RWPE2 (cell line): ENCODE measurements at regions not wholly inside any gene's neighbourhood (a gene's known extent, or its start where the extent isn't known, plus 50 kb on each side); places are given as distances from the start of the nearest gene placed in this dataset.
"Not testable (repeated sequence)": the region's sequence is repeated elsewhere in the genome, so short reads cannot be mapped to it uniquely, and the experiment has no call there.

ENCODE experiments used
- ATAC-seq: fragments of 200-7000 bp; cut with Tn5 transposase; 3 replicates; pipeline ENCODE4 v1.9.1; 2021; ENCODE audit warnings: low read depth
- DNase-seq: peaks from one replicate; pipeline ENCODE4 v3.0.0-alpha.2; 2020; ENCODE audit warnings: low spot score
- H3K27ac ChIP-seq: fragments of 450-650 bp; 2 replicates; pipeline ENCODE4 v1.5.1; 2017; ENCODE audit warnings: mild to moderate bottlenecking; ENCODE audit not compliant: poor library complexity, severe bottlenecking
- H3K27me3 ChIP-seq: fragments of 250-450 bp; sonication (Bioruptor Pico); 2 replicates; pipeline ENCODE4 v1.5.1; 2021; ENCODE audit warnings: mild to moderate bottlenecking, moderate library complexity; ENCODE audit not compliant: insufficient read depth, poor library complexity, severe bottlenecking
- H3K36me3 ChIP-seq: fragments of 250-450 bp; sonication (Bioruptor Pico); 2 replicates; pipeline ENCODE4 v1.5.1; 2020; ENCODE audit warnings: low read depth, mild to moderate bottlenecking, moderate library complexity
- H3K4me1 ChIP-seq: fragments of 250-450 bp; sonication (Bioruptor Pico); 2 replicates; pipeline ENCODE4 v1.5.1; 2021; ENCODE audit warnings: mild to moderate bottlenecking, moderate library complexity; ENCODE audit not compliant: insufficient read depth, poor library complexity, severe bottlenecking
- H3K4me3 ChIP-seq: fragments of 250-450 bp; sonication (Bioruptor Pico); 2 replicates; pipeline ENCODE4 v1.5.1; 2021; ENCODE audit warnings: mild to moderate bottlenecking, moderate library complexity; ENCODE audit not compliant: severe bottlenecking
- H3K9me3 ChIP-seq: fragments of 250-450 bp; sonication (Bioruptor Pico); 2 replicates; pipeline ENCODE4 v1.5.1; 2021; ENCODE audit warnings: mild to moderate bottlenecking, moderate library complexity; ENCODE audit not compliant: severe bottlenecking
- TF ChIP-seq, protein P1 (sequence below): fragments of 450-650 bp; IDR thresholded peaks from one replicate; pipeline ENCODE4 v1.5.1; 2017; ENCODE audit warnings: mild to moderate bottlenecking, moderate library complexity; ENCODE audit not compliant: poor library complexity, severe bottlenecking

DNA sequence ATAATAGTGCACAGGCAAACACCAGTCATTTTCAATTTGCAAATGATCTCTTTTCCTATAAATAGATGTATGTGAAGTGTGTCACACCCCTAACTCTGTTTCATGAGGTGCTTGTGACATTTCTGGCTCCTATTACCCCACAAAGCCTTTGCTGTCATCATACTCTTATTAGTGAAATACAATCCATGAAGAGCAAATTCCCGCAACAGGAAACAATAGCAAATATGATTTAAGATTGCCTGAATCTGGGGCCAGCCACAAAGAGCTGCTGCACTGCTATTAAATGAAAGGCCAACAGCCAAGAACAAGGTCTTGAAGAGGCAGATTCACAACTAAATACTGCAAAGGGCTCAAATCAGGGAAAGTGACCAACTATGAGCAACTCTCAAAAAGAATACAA is 96.3 kb upstream of the CAV2 start:
- no peaks in the 10 kb centered on the region for H3K27me3 ChIP-seq
- TF ChIP-seq, protein P1, sequence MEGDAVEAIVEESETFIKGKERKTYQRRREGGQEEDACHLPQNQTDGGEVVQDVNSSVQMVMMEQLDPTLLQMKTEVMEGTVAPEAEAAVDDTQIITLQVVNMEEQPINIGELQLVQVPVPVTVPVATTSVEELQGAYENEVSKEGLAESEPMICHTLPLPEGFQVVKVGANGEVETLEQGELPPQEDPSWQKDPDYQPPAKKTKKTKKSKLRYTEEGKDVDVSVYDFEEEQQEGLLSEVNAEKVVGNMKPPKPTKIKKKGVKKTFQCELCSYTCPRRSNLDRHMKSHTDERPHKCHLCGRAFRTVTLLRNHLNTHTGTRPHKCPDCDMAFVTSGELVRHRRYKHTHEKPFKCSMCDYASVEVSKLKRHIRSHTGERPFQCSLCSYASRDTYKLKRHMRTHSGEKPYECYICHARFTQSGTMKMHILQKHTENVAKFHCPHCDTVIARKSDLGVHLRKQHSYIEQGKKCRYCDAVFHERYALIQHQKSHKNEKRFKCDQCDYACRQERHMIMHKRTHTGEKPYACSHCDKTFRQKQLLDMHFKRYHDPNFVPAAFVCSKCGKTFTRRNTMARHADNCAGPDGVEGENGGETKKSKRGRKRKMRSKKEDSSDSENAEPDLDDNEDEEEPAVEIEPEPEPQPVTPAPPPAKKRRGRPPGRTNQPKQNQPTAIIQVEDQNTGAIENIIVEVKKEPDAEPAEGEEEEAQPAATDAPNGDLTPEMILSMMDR = no peak
- peaks cover 38% of the 10 kb centered on the region for H3K4me1 ChIP-seq
- peak overlapping the region; percentile 15 for H3K27ac ChIP-seq
- H3K9me3 ChIP-seq = no peaks in the 10 kb centered on the region
- no peak for ATAC-seq
- DNase-seq = no peak
- no peaks in the 10 kb centered on the region for H3K36me3 ChIP-seq
- H3K4me3 ChIP-seq = no peak overlapping the region

DNA sequence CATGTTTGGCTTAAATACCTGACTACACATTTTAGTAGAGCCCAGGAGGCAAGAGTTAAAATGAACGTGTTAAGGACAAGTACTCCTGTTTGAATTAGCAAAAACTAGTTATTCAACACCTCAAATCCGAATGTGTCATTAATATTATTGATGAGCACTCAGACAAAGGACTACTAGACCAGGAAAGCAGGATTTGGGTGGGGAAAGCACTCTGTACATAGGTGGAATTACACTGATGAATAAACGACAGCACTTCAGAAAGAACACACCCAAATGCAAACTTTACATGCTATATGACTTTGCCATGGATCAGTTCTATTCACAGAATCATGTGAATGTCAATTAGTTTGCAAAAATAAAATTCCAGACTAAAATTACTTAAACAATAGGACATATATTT is 95.1 kb upstream of the CAV2 start:
- no peak overlapping the region for H3K27ac ChIP-seq
- H3K27me3 ChIP-seq = no peaks in the 10 kb centered on the region
- no peak overlapping the region for H3K4me3 ChIP-seq
- H3K9me3 ChIP-seq = no peaks in the 10 kb centered on the region
- H3K36me3 ChIP-seq = no peaks in the 10 kb centered on the region
- TF ChIP-seq, protein P1 = no peak
- no peak for ATAC-seq
- no peak for DNase-seq
- H3K4me1 ChIP-seq = peaks cover 44% of the 10 kb centered on the region

DNA sequence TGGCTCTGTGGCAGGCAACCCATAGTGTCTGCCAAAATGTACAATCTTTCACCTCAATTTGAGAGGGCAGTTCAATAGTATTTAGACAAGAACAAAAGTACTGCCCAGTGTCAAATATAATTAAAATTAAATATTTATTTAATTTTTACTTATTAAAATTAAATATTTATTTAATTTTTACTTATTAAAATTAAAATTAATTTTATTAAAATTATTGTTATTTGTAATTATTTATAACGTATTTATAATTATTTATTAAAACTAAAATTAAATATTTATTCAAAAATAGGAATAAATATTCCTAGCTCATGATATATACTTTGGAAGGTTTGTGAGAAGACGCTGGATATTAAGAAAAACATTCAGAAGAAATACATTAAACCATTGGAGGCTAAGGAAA is 93.7 kb upstream of the CAV2 start:
- TF ChIP-seq, protein P1 = no peak
- ATAC-seq (no peak), DNase-seq (no peak)
- Histone ChIP-seq H3K36me3 (no peaks in the 10 kb centered on the region), H3K4me3 (no peak overlapping the region), H3K4me1 (peaks cover 30% of the 10 kb centered on the region), H3K27me3 (no peaks in the 10 kb centered on the region), H3K27ac (no peak overlapping the region), H3K9me3 (no peaks in the 10 kb centered on the region)

DNA sequence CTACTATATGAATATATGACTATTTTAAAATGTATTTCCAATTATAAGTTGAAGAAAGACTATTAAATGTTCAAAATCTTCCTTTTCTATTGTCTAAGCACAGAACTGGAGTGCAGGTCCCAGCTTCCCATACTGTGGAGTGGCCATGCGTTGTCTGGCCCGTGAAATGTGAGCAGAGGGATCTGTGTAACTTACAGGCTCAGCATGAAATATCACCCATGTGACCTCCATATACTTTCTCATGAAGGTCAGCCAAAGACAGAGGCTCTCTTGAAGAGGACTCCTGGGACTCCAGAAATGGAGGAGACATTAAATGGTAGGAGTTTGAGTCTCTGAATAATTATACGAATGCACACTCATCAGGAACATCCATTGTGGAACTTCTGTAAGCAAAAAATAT is 92.4 kb upstream of the CAV2 start:
- peaks cover 26% of the 10 kb centered on the region for H3K4me1 ChIP-seq
- H3K27me3 ChIP-seq = no peaks in the 10 kb centered on the region
- H3K27ac ChIP-seq = peak overlapping the region; percentile 30
- H3K36me3 ChIP-seq = no peaks in the 10 kb centered on the region
- TF ChIP-seq, protein P1 = no peak
- no peak overlapping the region for H3K4me3 ChIP-seq
- DNase-seq (no peak), ATAC-seq (peak; percentile 33; the same call in 1 of the 3 replicates)
- H3K9me3 ChIP-seq = no peaks in the 10 kb centered on the region

DNA sequence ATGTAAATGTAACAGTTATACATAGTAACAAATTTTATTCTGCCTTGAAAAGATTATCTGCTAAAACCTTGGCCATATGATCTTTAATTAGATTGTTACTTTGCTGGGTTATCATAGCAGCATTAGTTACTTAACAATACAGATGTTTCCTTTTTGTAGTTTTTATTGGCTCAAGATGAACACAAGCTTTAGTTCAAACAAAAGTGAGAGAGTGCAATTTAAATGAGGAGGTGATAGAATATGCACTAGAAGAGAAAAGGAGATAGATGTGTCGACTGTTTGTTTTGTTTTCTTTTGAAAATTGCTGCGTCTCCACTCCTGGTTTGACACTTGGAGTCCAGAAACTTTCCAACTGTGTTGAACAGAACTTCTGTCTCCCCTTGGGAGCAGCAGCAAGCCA is 91.4 kb upstream of the CAV2 start:
- TF ChIP-seq, protein P1 = no peak
- ATAC-seq (no peak), DNase-seq (no peak)
- Histone ChIP-seq H3K9me3 (no peaks in the 10 kb centered on the region), H3K36me3 (no peaks in the 10 kb centered on the region), H3K4me3 (no peak overlapping the region), H3K27me3 (no peaks in the 10 kb centered on the region), H3K4me1 (peaks cover 23% of the 10 kb centered on the region), H3K27ac (peak overlapping the region; percentile 30)

DNA sequence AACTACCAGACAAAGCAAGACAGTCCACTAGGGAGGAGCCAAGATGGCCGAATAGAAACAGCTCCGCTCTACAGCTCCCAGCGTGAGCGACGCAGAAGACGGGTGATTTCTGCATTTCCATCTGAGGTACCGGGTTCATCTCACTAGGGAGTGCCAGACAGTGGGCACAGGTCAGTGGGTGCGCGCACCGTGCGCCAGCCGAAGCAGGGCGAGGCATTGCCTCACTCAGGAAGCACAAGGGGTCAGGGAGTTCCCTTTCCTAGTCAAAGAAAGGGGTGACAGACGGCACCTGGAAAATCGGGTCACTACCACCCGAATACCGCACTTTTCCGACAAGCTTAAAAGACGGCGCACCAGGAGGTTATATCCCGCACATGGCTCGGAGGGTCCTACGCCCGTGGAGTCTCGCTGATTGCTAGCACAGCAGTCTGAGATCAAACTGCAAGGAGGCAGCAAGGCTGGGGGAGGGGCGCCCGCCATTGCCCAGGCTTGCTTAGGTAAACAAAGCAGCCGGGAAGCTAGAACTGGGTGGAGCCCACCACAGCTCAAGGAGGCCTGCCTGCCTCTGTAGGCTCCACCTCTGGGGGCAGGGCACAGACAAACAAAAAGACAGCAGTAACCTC is 90.6 kb upstream of the CAV2 start:
- H3K36me3 ChIP-seq, ATAC-seq, H3K4me3 ChIP-seq: not testable (repeated sequence)

DNA sequence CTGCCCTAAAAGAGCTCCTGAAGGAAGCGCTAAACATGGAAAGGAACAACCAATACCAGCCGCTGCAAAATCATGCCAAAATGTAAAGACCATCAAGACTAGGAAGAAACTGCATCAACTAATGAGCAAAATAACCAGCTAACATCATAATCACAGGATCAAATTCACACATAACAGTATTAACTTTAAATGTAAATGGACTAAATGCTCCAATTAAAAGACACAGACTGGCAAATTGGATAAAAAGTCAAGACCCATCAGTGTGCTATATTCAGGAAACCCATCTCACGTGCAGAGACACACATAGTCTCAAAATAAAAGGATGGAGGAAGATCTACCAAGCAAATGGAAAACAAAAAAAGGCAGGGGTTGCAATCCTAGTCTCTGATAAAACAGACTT is 88.8 kb upstream of the CAV2 start:
- not testable (repeated sequence) for H3K9me3 ChIP-seq, H3K36me3 ChIP-seq, ATAC-seq, H3K4me3 ChIP-seq, H3K27ac ChIP-seq, DNase-seq, H3K27me3 ChIP-seq
- H3K4me1 ChIP-seq = peaks cover 22% of the 10 kb centered on the region

More for the DNA sequence above, 90.6 kb upstream of the CAV2 start:
- Histone ChIP-seq H3K27ac (peak overlapping the region; percentile 30), H3K4me1 (peaks cover 22% of the 10 kb centered on the region)
- DNase-seq, H3K9me3 ChIP-seq, H3K27me3 ChIP-seq: not testable (repeated sequence)
